Fibroblast of skin of scalp (primary cell): ENCODE measurements at regions not wholly inside any gene's neighbourhood (a gene's known extent, or its start where the extent isn't known, plus 50 kb on each side); places are given as distances from the start of the nearest gene placed in this dataset.
"Not testable (repeated sequence)": the region's sequence is repeated elsewhere in the genome, so short reads cannot be mapped to it uniquely, and the experiment has no call there.

ENCODE experiments used
- DNase-seq: peaks from one replicate; pipeline ENCODE4 v3.0.0-alpha.2; 2013

DNA sequence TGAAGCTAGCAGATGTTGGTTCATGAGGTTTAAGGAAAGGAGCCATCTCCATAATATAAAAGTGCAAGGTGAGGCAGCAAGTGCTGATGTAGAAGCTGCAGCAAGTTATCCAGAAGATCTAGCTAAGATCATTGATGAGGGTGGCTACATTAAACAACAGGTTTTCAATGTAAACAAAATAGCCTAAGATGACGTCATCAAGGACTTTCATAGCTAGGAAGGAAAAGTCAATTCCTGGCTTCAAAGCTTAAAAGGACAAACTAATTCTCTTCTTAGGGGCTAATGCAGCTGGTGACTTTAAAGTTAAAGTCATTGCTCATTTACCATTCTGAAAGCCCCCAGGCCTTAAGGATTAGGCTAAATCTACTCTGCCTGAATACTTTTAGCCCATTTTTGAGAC is 141.9 kb downstream of the MID1IP1 start:
- DNase-seq: no peak

DNA sequence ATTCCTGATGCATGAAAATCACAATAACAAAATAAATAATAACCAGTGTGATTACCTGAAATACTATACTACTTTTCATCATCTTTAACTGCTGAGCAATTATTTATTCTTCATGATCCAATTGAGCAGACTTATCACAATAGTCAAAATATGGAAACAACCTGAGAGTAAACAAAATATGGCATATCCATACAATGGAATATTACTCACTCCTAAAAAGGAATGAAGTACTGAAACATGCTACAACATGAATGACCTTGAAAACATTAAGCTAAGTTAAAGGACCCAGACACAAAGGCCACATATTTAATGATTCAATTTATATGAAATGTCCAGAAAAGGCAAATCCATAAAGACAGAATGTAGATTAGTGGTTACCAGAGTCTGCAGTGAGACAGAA is 146.8 kb downstream of the MID1IP1 start:
- DNase-seq: no peak

DNA sequence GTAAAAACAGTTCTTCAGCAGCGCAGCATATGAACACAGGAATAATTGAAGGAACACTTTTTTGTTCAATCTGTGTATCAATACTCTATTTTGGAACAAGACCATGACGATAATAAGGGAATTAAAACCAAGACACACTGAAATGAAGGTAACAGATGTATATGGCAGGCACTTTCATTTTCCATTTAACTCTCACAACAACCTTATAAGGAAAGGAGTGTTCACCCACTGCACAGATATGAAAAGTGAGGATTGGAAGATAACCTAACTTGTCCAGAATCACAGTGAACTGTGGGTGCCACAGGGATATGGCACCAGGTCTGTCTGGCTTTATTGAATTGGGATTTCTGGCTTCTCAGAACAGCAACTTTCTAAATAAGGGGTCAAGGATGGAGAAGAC is 153.3 kb downstream of the MID1IP1 start:
- DNase-seq: no peak

DNA sequence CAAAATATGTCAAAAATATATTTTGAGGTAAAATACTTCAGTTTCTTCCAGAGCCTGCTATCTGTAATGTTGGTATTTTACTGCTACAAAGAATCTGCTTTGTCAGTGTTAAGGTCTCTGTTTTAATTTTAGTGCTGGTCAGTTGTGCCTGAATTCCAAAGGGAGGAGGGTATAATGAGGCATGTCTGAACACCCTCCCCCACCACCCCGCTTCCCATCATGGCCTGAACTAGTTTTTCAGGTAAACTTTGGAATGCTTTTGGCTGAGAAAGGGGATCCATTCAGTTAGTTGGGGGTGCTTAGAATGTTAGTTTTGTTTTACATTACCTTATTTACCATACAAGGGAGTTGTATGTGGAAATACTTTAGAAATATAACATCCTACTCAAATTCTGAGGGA is 158.5 kb downstream of the MID1IP1 start:
- no peak for DNase-seq

DNA sequence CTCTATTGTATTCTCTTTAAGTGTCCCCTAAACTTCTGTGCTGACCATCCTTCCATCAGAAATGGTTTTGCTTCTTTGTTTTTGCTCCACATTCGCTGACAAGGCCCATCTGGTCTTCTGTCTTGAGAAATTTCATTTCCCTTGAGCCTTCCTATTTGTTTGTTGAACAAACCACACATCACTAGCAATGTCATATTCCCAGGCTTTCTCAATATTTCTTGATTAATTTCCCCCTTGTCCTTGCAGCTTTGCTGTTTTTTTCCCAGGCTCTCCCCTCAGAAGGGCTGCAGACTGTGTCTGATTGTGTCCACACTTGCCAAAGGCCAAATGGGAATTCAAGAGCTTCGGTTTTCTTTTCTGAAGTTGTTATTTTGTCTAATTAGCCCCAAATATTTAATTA is 158.9 kb downstream of the MID1IP1 start:
- peak; percentile 36 for DNase-seq

DNA sequence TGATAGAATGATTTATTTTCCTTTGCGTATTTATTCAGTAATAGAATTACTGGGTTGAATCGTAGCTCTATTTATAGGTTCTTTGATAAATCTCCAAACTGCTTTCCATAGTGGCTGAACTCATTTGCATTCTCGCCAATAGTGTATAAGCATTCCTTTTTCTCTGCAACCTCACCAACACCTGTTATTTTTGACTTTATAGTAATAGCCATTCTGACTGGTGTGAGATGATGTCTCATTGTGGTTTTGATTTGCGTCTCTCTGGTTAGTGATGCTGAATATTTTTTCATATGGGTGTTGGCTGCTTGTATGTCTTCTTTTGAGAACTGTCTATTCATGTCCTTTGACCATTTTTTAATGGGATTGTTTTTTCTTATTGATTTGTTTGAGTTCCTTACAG is 160.7 kb downstream of the MID1IP1 start:
- DNase-seq: no peak

DNA sequence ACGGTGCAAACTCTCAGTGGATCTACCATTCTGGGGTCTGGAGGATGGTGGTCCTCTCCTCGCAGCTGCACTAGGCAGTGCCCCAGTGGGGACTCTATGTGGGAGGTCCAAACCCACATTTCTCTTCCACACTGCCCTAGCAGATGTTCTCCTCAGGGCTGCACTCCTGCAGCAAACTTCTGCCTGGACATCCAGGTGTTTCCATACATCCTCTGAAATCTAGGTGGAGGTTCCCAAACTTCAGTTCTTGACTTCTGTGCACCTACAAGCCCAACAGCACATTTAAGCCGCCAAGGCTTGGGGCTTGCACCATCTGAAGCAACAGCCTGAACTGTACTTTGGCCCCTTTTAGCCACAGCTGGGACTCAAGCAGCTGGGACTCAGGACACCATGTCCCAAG is 162.0 kb downstream of the MID1IP1 start:
- not testable (repeated sequence) for DNase-seq

DNA sequence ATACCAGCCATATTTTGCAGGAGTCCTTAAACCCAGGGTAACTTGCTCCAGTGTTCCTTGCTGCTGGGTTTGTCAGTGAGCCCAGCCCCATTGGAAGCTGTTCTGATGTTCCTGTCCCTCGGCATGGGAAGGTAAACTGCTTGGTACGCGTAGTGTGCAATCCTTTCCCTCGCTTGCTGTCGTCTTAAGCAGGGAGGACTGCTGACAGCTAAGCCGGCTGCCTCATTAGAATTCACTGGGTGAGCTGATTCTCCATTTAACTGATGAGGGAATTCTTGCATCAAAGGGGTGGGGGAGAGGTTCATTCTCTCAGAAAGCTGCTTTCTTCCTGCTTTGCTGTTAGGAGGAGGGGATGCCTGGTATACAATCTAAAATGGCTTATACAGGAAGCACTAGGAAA is 164.6 kb downstream of the MID1IP1 start:
- no peak for DNase-seq

DNA sequence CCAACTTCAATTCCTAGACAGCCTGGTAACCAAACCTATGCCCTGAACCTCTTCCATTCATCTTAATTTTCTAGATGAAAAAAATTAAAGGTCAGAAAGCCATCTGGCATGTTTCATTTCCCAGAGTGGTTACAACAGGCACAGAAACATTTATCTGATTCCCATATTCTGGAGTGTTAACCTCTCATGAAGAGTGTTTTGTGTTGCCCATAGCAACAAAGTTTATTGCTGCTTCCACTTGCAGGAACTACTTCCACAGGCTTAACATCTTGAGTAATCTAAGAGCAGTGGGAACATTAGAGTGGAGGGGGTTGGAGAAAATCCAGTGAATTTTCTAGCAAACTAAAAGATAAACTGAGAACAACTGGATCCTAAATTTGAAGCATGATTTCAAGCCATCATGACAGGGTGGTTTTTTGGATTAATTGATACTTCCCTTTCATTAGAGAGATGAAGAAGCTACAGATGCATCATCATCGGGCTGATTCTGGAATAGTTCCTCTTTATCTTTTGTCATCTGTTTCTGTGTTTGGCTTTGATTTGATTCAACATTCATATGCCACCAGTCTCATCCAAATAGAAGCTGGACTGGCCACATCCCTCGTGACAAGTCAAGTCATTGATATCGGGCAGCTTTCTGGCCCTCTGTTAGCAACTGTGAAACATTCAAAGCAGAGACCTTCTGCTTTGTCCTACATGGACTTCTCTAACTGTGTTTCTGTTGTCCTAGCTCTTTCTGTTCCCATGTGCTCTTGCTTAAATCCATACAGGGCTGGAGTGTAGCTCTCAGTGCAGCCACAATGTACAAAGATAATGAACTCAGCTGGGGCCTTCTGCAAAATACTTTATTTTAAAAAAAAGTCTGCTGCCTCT is 167.3 kb downstream of the MID1IP1 start:
- no peak for DNase-seq

DNA sequence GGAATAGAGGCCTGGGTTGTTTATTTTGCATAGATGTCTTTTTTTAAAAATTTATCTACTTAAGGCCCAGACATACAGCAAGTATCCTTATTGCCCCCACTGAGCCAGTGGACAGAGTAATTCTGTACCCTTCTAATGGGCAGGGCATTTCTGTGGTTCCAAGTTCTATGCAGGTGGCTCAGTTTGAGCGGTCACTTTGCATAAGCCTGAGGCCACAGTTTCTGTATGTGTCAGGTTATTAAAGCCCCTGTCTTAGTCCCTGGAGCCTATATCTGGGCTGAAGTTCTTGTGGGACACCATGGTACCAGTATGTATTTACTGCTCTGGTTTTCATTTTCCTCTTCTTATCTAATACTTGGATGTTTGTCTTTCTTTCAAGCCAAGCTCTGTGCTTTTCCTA is 168.8 kb downstream of the MID1IP1 start:
- no peak for DNase-seq

DNA sequence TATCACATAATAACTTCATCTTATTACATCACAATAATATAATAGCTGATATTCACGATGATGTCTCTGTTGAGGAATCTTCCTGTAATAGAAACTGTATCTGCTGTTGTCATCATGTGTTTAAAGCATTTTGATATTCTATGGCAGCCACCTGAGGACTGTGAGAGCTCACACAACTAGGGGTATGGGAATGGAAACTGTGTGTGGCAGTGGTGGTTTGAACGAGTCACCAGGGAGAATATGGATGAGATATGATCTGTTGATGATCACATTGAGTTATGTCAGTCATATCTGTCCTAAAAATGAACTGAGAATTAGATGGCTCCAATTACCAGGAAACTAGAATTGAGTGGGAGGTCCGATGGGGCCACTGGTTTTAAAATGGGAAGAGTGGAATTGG is 169.6 kb downstream of the MID1IP1 start:
- no peak for DNase-seq

DNA sequence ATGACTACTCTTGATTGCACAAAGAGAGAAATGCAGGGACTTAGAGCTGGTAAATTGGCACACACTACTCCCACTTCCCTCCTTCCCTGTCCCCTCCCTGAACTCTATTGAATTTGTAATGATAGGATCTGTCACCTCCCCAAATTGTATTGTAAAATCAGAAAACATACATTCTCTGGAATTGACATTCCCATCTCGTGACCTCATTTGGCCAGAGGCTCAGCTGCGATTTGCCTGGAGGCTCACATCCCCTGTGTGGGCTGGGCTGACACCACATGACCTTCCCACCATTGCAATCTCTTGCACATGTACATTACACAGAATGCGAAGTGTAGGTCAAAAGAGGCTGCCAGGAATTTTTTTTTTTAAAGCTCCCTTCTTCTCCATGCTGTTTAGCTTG is 172.1 kb downstream of the MID1IP1 start:
- peak; percentile 55 for DNase-seq

DNA sequence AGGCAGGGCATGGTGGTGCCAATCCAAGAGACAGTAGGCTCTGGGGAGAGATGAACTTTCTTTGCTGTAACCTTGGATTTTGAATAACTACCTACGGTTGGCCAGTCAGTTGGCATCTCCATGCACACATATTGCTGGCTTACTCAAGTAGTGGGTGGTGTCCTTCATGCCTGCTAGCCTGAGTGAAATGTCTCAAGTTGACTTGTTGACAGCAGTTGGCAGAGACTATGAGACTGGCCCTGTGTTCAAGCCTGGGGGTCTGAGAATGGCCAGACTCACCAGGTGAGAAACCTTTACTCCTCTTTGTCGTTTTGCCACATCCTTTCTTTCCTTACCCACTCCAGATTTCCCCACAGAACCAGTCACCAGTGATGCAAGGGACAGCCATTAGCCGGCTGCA is 173.3 kb downstream of the MID1IP1 start:
- DNase-seq: no peak

DNA sequence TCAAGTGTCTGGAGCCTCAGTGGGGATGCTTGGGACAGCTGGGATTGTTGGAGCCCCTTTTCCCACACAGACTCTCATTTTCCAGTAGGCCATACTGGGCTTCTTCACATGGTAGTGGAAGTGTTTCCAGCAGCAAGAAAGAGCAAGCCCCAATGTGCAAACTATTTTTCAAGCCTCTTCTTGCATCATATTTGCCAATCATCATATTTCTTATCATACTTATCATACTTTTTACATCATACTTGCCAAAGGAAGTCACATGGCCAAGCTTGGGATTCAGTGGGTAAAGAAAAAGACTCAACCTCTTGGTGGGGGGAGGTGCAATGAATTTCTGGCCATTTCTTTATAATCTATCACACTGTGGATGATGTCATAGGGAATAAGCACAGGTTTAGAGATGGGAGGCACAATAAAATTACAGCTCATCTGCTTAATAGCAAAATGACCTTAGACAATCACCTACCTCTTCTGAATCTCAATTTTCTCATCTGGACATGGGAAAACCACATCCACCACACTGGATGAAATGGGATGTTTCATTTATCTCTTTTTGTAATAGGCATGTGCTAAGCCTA is 174.2 kb downstream of the MID1IP1 start:
- DNase-seq: peak; percentile 31

DNA sequence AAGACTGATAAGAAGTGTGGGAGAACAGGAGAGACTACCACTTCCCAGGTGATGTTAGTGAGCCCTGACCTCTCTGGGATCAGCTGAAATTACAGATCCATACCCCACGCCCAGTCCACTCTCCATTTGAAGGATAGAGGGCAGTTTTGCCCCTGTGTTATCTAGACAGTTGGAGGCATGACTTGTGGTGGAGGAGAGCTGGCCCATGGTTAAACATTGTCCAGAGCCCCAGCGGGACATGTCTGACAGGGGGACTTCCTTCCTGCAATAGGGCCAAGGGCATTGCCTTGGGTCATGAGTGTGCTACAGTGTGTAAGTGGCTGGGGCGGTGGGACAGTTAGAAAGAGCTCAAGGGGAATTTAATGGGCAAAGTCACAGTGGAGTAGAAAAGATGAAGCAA is 181.1 kb downstream of the MID1IP1 start:
- no peak for DNase-seq

DNA sequence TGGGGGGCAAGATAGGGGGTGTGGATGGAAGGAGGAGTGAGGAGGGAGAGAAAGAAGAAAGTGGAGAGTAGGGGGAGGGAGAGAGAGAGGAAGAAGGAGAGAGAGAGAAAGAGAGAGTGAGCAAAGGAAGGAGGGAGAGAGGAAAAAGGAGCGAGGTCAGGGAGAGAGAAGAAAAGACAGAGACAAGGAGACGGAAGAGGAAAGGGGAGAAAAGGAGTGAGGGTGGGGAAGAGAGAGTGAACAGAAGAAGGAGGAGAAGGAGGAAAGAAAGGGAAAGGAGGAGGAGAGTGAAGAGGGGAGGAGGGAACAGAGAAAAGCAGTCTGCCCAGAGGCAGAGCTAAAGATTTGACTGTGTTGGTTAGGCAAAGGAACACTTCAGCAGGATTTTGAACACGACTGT is 181.6 kb downstream of the MID1IP1 start:
- no peak for DNase-seq

DNA sequence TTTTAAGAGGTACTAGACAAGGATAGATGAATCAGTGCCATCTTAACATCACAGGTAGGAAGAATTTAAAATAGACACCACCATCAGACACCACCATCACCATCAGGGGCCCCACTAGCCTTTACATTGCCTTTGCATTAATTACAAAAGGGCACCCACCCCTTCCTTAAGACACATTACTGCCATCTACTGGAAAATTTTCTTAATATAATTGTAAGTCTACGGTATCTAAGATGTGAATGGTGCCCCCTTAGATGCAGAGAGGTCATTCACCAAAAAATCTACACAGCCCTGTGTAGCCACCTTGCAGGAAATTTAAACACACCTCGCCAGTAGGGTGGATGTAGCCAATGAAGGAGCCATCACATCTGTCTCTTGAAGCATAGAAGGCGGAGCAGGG is 184.1 kb downstream of the MID1IP1 start:
- peak; percentile 14 for DNase-seq

DNA sequence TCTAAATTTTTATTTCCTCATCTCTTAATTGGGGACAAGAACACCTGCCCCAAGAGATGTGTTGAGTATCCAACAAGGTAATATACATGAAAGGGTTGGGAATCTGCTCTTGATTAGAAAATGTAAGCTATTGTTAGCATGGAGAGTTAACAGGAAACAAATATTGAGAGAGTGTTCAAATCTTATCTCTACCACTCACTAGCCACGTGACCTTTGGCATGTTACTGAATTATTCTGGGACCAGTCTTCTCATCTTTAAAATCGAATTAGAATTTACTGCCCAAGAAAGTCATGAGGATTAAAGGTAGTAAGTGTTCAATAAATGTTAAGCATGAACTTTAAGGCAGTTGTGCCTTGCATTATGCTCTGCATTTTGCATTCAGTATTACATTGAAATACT is 184.7 kb downstream of the MID1IP1 start:
- no peak for DNase-seq

DNA sequence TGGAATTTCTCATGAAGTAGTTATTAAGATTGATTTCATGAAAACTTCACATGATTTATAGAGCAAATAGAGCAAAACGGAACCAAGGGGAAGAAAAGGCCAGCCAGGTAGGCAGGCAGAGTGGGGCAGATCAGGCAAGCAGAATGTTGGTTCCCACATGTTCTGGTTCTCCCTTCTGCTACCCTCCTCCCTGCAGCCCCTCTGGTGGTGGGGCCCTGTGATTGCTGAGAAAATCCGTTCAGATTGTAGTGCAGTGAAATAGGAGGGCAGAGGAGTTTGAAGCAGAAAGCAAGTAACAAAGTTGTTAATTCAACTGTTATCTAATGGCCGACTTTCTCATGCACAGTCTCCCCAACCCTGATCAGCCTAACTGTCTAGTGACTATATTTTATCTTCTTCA is 185.3 kb downstream of the MID1IP1 start:
- DNase-seq: no peak

DNA sequence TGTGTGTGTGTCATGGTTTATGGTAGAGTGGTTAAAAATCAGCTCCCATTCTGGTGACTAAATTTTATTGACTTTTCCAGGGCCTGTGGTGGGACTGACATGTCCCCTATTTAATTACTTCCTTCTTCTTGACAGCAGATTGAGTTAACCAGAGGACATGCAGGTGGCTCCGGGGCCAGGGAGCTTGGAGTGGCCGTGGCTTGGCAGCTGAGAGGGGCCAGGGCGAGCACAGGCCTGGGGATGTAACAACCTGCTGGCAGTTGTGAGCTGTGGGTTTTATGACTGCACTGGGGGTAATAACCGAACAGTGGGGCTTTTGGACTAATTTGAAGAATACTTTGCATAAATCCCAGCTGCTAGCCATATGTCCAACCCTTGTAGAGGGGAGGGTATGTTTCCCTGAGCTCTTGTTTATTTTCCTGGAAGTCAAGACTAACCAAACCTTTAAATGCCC is 186.0 kb downstream of the MID1IP1 start:
- no peak for DNase-seq

DNA sequence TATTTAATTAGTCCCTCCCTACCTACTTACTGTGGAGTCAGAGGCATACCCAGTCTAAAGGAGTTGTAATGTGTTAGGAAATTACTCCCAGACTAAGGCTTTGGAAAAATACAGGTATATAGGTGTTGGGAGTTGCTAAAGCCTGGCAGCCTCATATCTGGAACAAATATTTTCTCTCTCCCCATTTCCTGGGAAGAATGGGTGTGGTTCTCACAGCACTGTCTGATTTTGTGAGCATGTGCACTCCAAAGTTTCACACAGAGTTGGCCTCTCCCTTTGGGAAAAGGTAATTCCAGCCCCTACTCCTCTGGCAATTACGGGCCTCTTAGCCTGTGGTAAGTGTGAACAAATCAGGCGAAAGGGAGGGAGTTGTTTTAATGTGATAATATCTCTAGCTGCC is 187.0 kb downstream of the MID1IP1 start:
- no peak for DNase-seq

DNA sequence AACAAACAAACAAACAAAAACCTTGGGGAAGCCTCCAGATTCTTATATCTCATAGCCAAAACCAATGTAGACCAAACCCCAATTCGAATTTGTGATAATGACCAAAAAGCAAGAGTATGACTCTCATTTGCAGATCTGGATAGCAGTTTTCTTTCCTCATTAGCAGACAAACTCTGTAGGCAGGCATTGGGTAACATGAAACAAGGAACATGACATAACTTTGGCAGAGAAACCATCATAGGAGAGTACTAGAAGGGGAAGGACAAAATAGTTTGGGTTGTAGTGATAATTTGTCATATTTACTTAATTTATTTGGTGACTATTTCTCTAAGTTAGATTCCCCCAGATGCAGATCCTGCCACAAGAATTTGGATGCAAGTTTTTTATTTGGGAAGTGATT is 187.8 kb downstream of the MID1IP1 start:
- DNase-seq: no peak

DNA sequence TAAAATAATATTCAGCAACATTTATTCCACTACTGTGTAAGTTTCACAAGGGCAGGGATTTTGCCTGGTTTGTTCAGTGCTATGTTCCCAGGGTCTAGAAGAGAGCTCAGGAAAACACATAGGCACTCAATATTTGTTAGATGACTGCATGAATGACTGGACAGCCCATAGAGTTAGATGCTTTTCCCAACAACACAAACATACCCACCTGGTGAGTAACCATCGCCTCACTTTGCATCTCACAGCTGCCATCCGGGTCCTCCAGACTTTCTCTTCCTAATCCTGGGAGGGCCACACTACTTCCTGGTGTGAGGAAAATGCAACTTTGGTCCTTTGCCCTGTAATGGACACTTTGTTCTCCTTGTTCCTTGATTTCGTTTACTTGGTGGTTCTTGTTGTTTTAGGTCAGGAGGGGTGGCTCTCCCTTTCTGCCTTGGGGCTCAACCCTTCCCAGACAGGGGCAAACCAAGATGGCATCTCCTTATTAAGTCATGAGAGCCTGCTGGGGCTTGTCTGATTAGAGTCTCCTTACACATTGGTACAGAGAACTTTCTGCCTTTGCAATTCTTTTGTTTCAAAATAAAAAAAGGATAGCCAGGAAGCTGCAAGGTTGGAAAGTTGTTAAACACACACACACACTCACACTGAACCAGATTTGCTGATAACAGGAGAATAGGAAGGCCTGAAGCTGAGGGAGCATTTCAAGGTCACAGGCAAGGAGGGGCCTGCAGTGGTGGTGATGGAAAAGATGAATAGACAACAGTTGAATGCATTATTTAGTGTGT is 190.6 kb downstream of the MID1IP1 start:
- DNase-seq: no peak
